ENCODE measurements at regions not wholly inside any gene's neighbourhood (a gene's known extent, or its start where the extent isn't known, plus 50 kb on each side); places are given as distances from the start of the nearest gene placed in this dataset.

DNA sequence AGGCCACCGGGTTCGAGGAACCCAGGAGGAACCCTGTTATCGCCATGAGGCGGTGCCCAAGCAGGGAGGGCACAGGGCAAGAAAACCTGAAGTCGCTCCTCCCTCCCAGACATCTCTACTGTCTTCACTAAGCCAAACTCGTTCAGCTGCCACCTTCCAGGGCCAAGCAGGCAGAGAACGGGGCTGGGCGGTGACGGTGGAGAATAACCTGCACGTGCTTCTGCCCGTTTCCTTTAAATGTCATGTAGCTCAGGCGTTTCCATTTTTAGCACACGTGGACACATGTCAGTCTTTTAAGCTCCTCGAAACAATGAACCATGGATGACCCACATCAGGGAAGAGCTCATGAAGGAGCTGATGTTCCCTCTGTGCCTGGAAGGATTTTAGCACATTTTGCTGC lies 124.3 kb upstream of the KLF6 start:
- DNase-seq (ENCODE audit: low read depth, low spot score) = no peak

DNA sequence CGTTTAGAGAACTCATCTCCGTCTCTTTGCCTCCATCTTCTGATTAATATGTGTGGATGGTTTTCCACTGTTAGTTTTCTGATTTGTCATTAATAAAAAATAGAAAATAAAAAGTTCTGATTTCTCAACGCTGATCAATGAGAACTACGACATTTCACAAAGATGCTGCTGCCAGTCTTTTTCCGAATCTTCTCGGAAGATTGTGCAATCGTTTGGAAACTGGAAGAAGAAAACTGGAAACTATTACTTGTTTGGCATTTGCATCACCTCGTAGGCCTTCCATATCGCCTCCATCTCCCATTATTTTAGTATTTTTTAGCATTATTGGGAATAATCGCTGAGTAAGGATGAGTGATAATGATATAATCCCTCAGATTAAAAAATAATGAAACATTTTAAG lies 123.2 kb upstream of the KLF6 start:
- DNase-seq (ENCODE audit: low read depth, low spot score) = no peak

DNA sequence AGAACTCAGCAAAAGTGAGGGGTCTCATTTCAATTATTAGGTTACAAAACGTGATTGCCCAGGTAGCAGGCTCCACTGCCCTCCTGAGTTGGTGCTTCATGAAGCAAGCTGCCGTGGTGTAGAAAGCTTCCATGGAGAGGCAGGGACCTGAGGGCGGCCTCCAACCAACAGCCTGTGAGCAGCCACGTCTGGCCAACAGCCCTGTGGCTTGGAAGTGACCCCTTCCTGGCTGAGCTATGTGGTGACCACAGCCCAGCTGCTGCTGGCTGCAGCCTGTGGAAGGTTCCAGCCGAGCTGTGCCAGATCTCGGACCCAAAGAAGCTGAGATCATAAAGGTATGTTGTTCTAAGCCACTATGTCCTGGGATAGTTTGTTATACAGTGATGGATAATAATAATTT lies 122.5 kb upstream of the KLF6 start:
- DNase-seq (ENCODE audit: low read depth, low spot score) = no peak

DNA sequence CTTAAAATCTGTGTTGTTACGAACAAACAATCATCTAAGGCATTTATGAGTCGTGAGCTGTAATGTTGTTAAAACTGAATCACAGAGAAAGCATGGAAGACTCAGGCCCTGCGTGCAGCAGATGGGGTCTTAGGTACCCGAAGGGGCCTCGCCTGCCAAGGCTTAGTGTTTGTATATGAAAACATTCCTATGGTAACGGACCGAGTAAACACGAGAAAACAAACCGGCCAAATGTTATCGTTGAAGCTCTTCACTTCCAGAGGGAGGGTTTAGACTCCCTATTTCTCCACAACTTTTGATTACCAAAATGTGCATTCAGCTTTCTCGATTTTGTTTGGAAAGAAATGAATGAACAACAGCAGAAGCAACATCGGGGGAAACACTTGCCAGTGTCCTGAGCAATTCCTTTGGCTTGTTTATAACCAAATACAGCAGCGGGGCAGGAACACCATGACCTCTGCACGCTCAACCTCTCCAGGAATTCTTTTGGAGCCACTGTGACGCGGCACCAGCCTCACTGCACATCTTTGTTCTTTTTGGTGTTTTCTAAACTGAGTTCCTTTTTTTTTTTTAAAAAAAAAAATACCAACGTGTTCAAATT lies 121.6 kb upstream of the KLF6 start:
- no peak for DNase-seq (ENCODE audit: low read depth, low spot score)

DNA sequence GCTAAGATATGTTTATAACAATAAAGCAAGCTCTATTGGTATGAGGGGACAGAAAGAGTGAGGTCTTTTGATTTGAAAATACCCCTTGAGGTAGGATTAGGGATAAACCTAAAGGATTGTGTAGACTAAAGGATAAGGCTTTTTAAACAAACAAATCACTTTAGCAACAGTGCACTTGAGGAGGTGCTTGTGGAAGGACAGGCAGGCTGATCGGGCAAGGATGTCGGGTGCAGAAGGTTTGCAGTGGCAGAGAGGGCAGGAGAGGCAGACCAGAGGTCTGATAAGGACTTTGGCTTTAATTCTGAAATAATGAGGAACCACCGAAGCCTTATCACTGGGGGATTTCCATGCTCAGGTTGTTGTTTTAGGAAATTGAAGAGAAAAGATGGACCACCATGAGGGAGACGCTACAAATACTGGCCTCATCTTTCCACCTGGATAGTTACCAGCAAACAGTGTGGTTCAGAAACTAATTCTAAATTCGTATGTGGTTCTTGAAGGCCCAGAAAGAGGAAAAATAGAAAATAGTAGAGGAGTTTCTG lies 119.5 kb upstream of the KLF6 start:
- no peak for DNase-seq (ENCODE audit: low read depth, low spot score)

DNA sequence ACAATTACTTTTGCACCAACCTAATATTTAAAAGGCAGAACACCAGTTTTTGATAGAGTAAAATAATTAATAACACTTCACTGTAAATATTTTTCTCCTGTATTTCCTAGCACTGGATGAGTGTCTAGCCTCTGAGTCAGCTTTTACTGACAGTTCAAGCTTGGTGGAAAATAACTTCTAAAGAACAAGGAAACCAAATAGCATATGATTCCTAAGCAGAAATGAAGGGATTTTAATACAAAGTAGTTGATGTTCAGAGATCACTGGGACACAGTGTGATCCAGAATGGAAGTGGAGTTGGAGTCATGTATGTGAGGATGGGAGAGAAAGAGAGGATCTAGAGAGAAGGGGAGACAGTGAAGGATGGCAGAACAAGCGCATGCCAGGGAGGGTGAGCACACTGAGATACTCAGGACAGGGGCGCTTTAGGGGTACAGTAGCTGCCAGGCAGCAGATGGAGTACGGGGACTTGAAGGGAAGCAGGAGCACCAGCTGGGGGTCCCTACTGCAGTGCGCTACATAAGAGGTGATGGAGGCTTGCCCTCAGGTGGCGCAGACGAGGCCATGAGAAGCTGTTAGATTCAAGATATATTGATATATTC lies 117.9 kb upstream of the KLF6 start:
- DNase-seq (ENCODE audit: low read depth, low spot score) = no peak

DNA sequence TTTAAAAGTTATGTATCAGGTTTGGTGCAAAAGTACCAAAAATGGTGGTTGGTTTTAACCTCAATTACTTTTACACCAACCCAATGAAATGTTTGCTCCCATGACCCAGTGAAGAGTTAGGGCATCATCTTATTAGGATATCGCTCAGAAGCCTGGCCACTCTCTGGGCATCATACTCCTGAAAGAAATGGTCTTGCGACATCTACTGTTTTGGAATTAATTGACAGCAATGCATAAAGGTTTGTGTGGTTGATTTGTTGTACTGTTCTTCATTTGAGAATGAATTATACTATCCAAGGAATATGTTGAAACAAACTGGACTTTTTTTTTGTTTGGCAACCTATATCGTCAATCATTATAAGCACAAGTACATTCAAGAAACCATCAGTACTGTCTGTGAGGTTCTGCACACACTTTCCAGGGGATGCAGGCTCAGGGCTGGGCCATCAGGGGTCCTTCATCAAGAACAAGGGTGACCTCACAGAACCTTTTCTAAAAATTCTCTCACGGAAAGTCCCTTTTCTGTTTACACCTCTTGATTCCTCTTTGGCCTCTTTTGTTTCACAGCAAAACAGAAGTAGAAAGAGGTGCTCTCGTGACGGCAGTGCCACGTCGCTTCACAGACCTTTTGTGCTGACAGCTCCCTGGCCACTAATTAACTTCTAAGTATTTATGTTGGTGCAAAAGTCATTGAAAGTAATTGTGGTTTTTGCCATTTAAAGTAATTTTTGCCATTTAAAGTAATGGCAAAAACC lies 117.2 kb upstream of the KLF6 start:
- DNase-seq (ENCODE audit: low read depth, low spot score) = no peak

DNA sequence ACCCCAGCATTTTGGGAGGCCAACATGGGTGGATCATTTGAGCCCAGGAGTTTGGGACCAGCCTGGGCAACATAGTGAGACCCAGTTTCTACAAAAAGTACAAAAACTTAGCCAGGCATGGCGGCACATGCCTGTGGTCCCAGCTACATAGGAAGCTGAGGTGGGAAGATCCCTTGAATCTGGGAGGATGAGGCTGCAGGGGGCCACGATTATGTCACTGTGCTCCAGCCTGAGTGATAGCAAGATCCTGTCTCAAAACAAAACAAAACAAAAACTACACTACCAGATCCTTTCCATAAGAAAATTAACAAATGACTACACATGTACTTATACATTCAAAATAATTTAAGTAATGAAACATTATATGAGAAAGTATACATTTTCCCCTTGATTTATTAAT lies 116.4 kb upstream of the KLF6 start:
- no peak for DNase-seq (ENCODE audit: low read depth, low spot score)

DNA sequence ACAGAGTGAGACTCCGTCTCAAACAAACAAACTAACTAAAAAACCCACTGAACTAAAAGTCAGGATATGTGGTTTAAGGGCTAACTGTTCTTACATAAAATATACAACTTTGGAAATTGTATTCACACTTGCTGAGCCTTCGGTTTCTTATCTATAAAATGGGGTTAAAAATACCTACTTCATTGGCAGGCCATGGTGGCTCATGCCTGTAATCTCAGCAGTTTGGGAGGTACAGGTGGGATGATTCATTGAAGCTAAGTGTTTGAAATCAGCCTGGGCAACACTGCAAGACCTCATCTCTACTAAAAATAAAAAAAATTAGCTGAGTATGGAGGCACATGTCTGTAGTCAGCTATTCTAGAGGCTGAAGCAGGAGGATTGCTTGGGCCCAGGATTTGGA lies 115.4 kb upstream of the KLF6 start:
- DNase-seq (ENCODE audit: low read depth, low spot score) = no peak

DNA sequence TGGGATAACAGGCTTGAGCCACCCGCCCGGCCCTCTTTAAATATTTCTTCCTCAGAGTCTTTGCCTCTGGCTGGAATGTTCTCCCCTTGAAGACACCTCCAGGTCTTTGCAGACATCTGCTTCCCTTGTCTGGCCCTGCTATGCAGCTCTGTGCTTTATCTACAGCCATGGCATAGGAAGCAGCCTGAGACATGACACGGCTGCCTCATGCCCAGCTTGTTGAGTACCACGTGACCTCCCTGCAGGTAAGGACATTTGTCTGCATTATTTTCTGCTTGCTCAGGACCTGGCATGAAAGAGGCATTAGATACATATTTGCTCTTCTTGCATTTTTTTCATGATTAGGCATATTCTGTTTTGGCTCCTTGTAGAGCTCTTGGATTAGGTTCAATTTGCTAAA lies 113.8 kb upstream of the KLF6 start:
- DNase-seq (ENCODE audit: low read depth, low spot score) = no peak

DNA sequence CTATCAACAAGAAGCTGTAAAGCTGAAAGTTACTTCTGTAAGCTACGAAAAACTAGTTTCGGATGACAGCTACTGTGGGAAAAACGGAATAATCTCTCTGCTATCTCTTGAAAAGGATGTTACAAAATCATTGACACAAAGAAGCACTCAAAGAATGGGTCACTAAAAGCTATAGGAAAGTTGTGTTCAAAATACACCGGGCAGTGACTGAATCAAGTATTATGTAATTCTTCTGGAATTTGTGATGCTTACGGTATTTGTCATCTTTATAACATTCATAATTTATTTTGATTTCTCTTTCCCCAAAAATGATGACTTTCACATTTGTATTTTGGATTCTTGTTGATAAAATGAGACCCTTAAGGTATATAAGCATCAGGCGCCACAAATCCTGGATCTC lies 112.1 kb upstream of the KLF6 start:
- DNase-seq (ENCODE audit: low read depth, low spot score) = no peak

DNA sequence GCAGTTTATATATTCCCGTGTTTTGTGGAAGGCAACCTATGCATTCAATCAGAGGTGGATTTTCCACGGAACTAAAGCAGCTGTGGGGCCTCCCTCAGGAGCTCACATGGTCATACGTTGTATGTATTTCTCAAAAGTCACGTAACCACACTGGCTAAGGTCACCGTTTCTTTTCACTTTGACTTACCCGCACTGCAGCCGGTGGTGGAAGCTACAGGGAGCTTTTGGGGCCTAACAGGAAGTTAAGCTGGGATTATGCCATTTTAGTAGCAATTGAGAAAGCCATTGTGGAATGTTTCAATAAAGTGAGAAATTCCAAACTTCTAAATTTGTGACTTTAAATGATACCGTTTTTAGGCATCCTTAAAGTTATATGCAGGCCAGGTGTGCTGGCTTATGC lies 111.2 kb upstream of the KLF6 start:
- no peak for DNase-seq (ENCODE audit: low read depth, low spot score)

DNA sequence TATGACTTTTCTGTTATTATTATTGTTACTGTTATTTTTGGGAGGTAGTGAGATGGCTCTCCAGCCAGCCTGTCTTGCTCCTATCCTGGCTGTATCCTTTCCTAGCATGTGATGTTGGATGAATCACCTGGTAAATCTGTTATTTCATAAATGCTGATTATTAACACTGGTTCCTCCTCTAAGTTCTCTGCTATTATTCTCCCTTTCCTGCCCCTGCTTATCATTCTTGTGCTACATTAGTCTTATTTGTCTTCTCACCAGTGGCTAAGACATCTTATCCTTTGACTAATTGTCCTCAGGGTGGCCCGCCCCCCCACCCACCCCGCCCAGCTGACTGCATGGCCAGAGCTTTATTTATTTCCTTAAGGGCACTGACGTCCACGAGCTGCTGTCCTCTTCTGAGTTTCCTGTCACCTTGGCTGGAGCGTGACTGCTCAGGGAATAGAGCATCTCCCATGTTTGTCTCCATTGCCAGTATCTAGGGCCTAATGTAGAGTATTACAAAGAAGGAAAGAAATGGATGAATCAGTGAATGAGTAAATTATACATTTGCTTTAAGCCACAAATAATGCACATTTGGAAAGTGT lies 110.1 kb upstream of the KLF6 start:
- DNase-seq (ENCODE audit: low read depth, low spot score) = no peak

DNA sequence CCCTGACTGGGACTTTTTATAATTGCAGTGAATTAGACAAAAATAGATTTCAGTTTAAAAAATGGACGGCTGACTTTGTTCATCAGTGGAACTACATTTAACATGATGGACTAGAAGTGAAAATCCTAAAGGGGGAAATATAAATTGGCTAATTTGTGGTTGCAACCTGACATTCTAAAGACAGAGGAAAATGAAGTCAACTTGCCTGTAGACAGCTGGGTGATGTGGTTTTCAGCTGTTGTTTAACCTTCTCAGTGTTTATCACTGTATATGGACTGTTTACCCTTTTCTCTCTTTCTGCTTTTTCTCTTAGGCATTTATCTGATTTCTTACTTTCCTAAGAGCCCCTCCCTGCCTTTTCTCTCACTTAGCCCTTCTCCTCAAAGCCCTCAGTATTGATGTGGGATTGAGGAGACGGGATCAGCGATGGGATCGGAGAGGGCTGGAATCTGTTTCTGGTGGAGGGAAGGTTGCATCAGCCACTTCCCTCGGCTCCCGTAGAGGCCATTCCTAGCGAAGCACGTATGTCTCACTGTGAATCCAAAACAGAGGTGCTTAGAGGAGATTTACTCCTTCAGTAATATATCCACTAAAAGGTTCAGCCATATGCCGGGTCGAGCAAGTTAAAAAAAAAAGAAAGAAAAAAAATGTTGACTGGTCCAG lies 109.0 kb upstream of the KLF6 start:
- no peak for DNase-seq (ENCODE audit: low read depth, low spot score)

DNA sequence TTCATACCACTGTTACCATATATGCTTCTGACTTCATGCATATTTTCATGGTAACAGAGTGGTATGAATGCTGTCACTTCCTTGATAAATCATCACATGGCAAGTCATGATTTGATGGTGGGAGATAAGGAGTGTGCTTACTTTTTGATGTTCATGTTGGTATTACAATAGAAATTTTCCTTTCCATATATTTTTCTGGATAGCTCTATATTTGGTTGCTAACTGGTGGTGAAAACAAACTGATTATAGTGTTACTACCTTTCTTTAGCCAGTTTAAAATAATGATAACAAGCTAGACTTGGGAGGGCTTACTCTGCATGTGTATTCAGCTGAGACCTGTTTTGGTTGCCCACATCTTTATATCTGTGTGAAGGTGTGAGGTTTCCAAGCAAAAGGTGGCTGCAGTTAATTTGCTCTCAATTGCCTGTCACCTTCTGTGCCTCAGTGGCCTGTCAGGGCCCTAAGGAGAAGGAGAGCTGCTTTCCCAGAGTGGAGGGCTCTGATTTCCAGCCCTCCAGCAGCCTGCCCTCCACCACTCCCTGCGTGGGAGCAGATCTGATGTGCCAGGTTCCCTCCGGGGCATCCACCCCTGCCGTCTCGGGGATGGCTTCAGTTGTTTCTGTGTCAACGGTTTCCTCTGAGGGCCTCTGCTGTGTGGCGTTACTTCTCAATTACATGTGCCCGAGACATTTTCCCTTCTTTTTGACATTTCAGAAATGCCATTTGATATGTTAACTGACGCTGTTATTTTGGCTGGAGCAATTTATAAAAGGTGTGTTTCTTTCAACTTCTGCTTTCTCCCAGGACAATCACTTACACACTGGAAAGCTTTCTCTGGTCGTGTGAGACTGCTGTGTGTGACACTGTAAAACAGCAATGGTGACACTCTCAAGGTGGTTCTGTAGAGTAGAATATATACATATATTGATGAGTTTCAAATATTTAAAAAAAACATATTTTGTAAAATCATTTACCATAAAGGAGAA lies 107.7 kb upstream of the KLF6 start:
- no peak for DNase-seq (ENCODE audit: low read depth, low spot score)

DNA sequence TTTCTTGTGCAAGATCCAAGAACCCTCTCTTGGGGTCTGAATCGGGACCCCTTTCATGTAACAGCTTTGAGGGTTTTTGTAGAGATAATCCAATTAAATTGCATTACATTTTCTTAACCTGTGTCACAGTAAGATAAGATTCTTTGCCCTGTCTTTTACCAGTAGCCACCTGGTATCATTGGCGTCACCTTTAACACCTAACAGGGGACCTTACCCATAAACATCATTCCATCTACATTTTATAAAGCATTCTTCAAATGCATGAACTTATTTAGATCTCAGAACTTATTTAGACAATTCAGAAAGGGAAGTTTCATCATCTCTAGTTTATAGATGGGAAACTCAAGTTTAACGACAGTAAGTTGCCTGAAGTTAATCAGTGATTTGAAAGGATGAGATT lies 106.4 kb upstream of the KLF6 start:
- no peak for DNase-seq (ENCODE audit: low read depth, low spot score)

DNA sequence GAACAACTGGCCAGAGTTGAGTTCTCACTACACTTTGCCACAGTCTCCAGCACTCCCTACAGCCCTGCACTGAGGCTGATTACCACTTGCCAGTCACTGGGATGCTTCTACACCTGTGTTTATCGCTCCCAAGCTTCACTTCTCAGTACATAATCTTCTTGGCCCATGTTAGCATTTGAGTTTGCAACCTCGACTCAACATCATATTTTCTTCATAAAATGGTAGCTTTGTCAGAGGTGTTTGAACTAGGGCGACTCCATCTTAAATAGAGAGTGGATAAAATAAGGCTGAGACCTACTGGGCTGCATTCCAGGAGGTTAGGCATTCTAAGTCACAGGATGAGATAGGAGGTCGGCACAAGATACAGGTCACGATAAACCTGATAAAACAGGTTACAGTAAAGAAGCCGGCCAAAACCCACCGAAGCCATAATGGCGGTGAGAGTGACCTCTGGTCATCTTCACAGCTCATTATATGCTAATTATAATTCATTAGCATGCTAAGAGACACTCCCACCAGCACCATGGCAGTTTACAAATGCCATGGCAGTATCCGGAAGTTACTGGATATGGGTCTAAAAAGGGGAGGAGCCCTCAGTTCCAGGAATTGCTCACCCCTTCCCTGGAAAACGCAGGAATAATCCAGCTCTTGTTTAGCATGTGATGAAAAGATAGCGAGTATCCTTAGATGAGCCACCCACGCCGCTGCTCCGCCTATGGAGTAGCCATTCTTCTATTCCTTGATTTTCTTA lies 105.8 kb upstream of the KLF6 start:
- DNase-seq (ENCODE audit: low read depth, low spot score) = no peak

DNA sequence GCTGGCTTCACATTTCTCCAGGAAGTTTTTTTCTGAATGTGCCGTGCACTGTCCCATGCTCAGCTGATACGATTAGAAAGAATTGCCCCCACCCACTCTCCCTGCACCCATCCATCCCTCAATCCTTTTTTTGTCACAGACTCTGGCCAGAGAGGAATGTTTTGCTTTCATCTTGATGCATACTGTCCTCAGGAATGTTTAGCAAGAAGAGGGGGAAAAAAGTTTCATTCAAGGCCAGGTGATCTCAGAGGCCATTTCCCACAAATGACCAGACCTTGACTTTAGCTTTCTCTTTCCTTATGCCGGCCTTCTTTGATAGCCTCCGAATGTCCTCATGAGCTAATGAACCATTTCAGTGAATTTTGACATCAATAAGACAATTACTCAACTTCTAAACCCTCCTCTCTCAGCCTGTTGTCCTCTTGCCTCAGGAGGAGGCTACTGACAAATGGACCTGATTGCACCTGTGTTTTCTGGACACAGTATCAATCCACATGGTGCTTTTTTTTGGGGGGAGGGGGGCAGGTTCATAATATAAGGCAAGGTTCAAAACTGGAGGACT lies 105.0 kb upstream of the KLF6 start:
- DNase-seq (ENCODE audit: low read depth, low spot score) = no peak

DNA sequence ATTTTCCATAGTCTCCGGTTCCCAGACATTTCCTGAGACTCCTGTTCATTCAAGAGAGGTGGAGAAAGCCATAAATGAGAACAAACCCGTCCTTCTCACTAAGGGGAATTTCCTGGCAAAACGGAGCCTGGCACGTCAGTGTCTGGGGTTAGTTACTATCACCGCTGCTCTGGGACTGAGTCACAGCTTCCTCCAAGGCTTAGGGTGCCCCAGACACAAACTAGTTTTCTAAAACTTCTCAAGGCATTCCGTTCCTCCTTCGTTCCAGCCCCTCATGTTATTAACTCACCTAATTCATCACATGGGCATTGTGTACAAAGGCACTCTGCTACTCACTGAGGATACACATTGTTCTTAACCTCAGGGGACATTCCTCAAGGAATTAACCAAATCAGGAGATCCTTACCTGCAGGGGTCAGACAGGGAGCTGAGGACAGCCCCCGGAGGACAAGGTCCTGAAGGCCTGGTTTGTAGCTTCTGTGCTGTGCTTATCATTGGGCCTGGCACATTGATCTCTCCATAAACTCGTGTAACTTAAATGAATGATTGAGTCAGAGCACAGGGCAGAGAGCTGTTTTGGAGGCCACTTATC lies 103.0 kb upstream of the KLF6 start:
- no peak for DNase-seq (ENCODE audit: low read depth, low spot score)

All from activated naive CD8-positive, alpha-beta T cell treated with anti-CD3 and anti-CD28 coated beads, Interleukin-2, amount 50 U/mL, for 16 hours (primary cell).